RWPE1 (cell line): ENCODE measurements at regions not wholly inside any gene's neighbourhood (a gene's known extent, or its start where the extent isn't known, plus 50 kb on each side); places are given as distances from the start of the nearest gene placed in this dataset.

ENCODE experiments used
- CTCF ChIA-PET: fragments of 350-600 bp; sonication (Branson Sonifier 250); formaldehyde crosslinking; extraction: SDS; loops from one replicate; lab custom pipeline; 2021; lab: Yijun Ruan, JAX
- POLR2A ChIA-PET: fragments of 400-600 bp; formaldehyde crosslinking; extraction: SDS; loops from one replicate; lab custom pipeline; 2020; ENCODE audit warnings: antibody characterized with exemption; ENCODE audit not compliant: low non-redundant PET; lab: Yijun Ruan, JAX
- DNase-seq: peaks from one replicate; pipeline ENCODE4 v3.0.0; 2012; ENCODE audit warnings: low spot score
- H3K27ac ChIP-seq: fragments of 450-650 bp; 2 replicates; pipeline ENCODE4 v1.5.1; 2017
- TF ChIP-seq, protein P1 (sequence below): fragments of 450-650 bp; conservative IDR thresholded peaks from 2 replicates; pipeline ENCODE4 v1.5.1; 2017; ENCODE audit warnings: low read depth, mild to moderate bottlenecking

DNA sequence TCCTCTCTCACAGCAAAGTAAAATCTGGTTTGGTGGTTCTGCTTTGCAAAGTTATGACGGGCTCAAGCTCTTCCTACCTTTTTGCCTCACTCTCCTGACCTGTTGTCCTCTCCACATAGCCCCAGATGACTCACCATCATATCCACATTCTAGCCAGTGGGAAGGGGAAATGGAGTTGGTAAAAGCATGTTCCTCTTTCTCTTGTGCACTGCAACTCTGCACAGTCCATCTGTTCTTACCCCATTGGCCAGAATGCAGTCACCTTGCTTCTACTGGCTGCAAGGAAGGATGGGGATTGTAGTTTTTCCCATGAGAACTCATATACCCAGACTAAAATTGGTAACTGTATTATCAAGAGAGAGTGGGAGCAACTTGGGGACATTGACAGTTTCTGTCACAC, 50.4 kb upstream of the SMIM21 start:
- TF ChIP-seq, protein P1, sequence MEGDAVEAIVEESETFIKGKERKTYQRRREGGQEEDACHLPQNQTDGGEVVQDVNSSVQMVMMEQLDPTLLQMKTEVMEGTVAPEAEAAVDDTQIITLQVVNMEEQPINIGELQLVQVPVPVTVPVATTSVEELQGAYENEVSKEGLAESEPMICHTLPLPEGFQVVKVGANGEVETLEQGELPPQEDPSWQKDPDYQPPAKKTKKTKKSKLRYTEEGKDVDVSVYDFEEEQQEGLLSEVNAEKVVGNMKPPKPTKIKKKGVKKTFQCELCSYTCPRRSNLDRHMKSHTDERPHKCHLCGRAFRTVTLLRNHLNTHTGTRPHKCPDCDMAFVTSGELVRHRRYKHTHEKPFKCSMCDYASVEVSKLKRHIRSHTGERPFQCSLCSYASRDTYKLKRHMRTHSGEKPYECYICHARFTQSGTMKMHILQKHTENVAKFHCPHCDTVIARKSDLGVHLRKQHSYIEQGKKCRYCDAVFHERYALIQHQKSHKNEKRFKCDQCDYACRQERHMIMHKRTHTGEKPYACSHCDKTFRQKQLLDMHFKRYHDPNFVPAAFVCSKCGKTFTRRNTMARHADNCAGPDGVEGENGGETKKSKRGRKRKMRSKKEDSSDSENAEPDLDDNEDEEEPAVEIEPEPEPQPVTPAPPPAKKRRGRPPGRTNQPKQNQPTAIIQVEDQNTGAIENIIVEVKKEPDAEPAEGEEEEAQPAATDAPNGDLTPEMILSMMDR = no peak
- ChIA-PET POLR2A (no interaction called here), CTCF (interaction anchor here (0.8 kb wide), 1 partner anchor 18 kb away, joined by 3 read pairs; no protein-coding TSS in a partner anchor)
- DNase-seq = no peak
- no peak overlapping the region for H3K27ac ChIP-seq
